Right ventricle myocardium inferior (tissue), 1 donor: ENCODE measurements at regions not wholly inside any gene's neighbourhood (a gene's known extent, or its start where the extent isn't known, plus 50 kb on each side); places are given as distances from the start of the nearest gene placed in this dataset.
"Not testable (repeated sequence)": the region's sequence is repeated elsewhere in the genome, so short reads cannot be mapped to it uniquely, and the experiment has no call there.

Source experiments
- ATAC-seq: fragments of 200-7000 bp; cut with Tn5 transposase; one replicate; pipeline ENCODE4 v1.9.1; 2020; ENCODE audit warnings: mild to moderate bottlenecking, moderate library complexity
- DNase-seq: peaks from one replicate; pipeline ENCODE4 v3.0.0; 2021; ENCODE audit errors: missing footprints
- intact Hi-C: fragments of 100-400 bp; cut with DNase I; formaldehyde crosslinking; loops from one replicate; pipeline ENCODE4 v1.11.0; 2022
- donor health status: DM: no; HTN: yes; CAD: no; lungs with severe emphysema.

- ATAC-seq (no peak), DNase-seq (no peak)
- intact Hi-C loops: no loop called here
Observed at GRCh38 chr9:115765060-115765459, 388.5 kb upstream of the PAPPA start.

- DNase-seq (no peak), ATAC-seq (no peak)
- intact Hi-C loops: no loop called here
Observed at GRCh38 chr9:115766370-115766955, 387.1 kb upstream of the PAPPA start.

- intact Hi-C loops: no loop called here
- no peak for ATAC-seq
- DNase-seq: no peak
Observed at GRCh38 chr9:115770521-115770920, 383.1 kb upstream of the PAPPA start.

- ATAC-seq: no peak
- no peak for DNase-seq
- intact Hi-C loops: no loop called here
Observed at GRCh38 chr9:115775659-115776058, 377.9 kb upstream of the PAPPA start.

- ATAC-seq (no peak), DNase-seq (no peak)
- intact Hi-C loops: no loop called here
Observed at GRCh38 chr9:115777610-115778009, 376.0 kb upstream of the PAPPA start.

GRCh38 chr9:115781070-115781736, 372.4 kb upstream of the PAPPA start:
- intact Hi-C loops: no loop called here
- DNase-seq: no peak
- no peak for ATAC-seq

GRCh38 chr9:115786321-115786720, 367.3 kb upstream of the PAPPA start:
- no peak for DNase-seq
- no peak for ATAC-seq
- intact Hi-C loops: no loop called here

GRCh38 chr9:115790520-115790919, 363.1 kb upstream of the PAPPA start:
- intact Hi-C loops: no loop called here
- no peak for ATAC-seq
- no peak for DNase-seq

- no peak for ATAC-seq
- intact Hi-C loops: no loop called here
Observed at GRCh38 chr9:115794921-115795475, 358.6 kb upstream of the PAPPA start.

GRCh38 chr9:115799734-115800133, 353.9 kb upstream of the PAPPA start:
- no peak for DNase-seq
- intact Hi-C loops: no loop called here
- ATAC-seq: no peak

More at GRCh38 chr9:115794921-115795475, 358.6 kb upstream of the PAPPA start:
- DNase-seq: no peak

GRCh38 chr9:115804206-115804605, 349.4 kb upstream of the PAPPA start:
- DNase-seq: no peak
- intact Hi-C loops: no loop called here
- ATAC-seq: no peak

- intact Hi-C loops: no loop called here
- ATAC-seq: no peak
- no peak for DNase-seq
Observed at GRCh38 chr9:115808108-115808507, 345.5 kb upstream of the PAPPA start.

GRCh38 chr9:115808695-115809094, 344.9 kb upstream of the PAPPA start:
- intact Hi-C loops: no loop called here
- ATAC-seq: no peak

GRCh38 chr9:115810166-115810565, 343.4 kb upstream of the PAPPA start:
- intact Hi-C loops: loop anchor here (10.0 kb wide), 1 partner anchor 65 kb away; no protein-coding TSS in a partner anchor
- ATAC-seq: no peak

More at GRCh38 chr9:115808695-115809094, 344.9 kb upstream of the PAPPA start:
- DNase-seq: no peak

GRCh38 chr9:115814081-115814480, 339.5 kb upstream of the PAPPA start:
- intact Hi-C loops: loop anchor here (10.0 kb wide), 1 partner anchor 69 kb away; no protein-coding TSS in a partner anchor
- DNase-seq (no peak), ATAC-seq (no peak)

More at GRCh38 chr9:115810166-115810565, 343.4 kb upstream of the PAPPA start:
- no peak for DNase-seq

- intact Hi-C loops: loop anchor here (10.0 kb wide), 1 partner anchor 71 kb away; no protein-coding TSS in a partner anchor
- ATAC-seq: no peak
Observed at GRCh38 chr9:115815786-115816185, 337.8 kb upstream of the PAPPA start.

GRCh38 chr9:115818651-115819050, 334.9 kb upstream of the PAPPA start:
- DNase-seq, ATAC-seq: not testable (repeated sequence)
- intact Hi-C loops: loop anchor here (10.0 kb wide), 1 partner anchor 74 kb away; no protein-coding TSS in a partner anchor

More at GRCh38 chr9:115815786-115816185, 337.8 kb upstream of the PAPPA start:
- DNase-seq: no peak

- intact Hi-C loops: no loop called here
- no peak for ATAC-seq
Observed at GRCh38 chr9:115832031-115832430, 321.6 kb upstream of the PAPPA start.

GRCh38 chr9:115837618-115838017, 316.0 kb upstream of the PAPPA start:
- intact Hi-C loops: no loop called here
- DNase-seq (no peak), ATAC-seq (no peak)

More at GRCh38 chr9:115832031-115832430, 321.6 kb upstream of the PAPPA start:
- no peak for DNase-seq

- intact Hi-C loops: no loop called here
- ATAC-seq: no peak
- no peak for DNase-seq
Observed at GRCh38 chr9:115838417-115838816, 315.2 kb upstream of the PAPPA start.
